Osteoblast (primary cell): ENCODE measurements at regions not wholly inside any gene's neighbourhood (a gene's known extent, or its start where the extent isn't known, plus 50 kb on each side); places are given as distances from the start of the nearest gene placed in this dataset.
A peak's percentile ranks its signal among the peaks of the same experiment; 100 is the strongest.

Source experiments
- DNase-seq: peaks from one replicate; pipeline ENCODE4 v3.0.0; 2011; ENCODE audit warnings: low spot score, mixed read lengths; ENCODE audit not compliant: insufficient read length; ENCODE audit errors: missing footprints
- H2AFZ ChIP-seq: 2 replicates; pipeline ENCODE4 v1.6.0; 2011; ENCODE audit warnings: mild to moderate bottlenecking, low read length
- H3K27ac ChIP-seq: 2 replicates; pipeline ENCODE4 v1.5.1; 2011; ENCODE audit warnings: mild to moderate bottlenecking, low read depth, low read length, moderate library complexity
- H3K27me3 ChIP-seq: 2 replicates; pipeline ENCODE4 v1.6.0; 2012; ENCODE audit warnings: mild to moderate bottlenecking, control low read depth, inconsistent platforms, low read length, moderate library complexity; ENCODE audit not compliant: insufficient read depth
- H3K36me3 ChIP-seq: 2 replicates; pipeline ENCODE4 v1.5.1; 2011; ENCODE audit warnings: mild to moderate bottlenecking, low read length, control low read depth, moderate library complexity; ENCODE audit not compliant: insufficient read depth
- H3K4me1 ChIP-seq: 2 replicates; pipeline ENCODE4 v1.5.1; 2011; ENCODE audit warnings: mild to moderate bottlenecking, low read length, control low read depth, moderate library complexity; ENCODE audit not compliant: insufficient read depth
- H3K4me2 ChIP-seq: 2 replicates; pipeline ENCODE4 v1.6.0; 2011; ENCODE audit warnings: mild to moderate bottlenecking, low read length; ENCODE audit not compliant: insufficient read depth
- H3K4me3 ChIP-seq: fragments of 200-600 bp; sonication (generic); 3 replicates; pipeline ENCODE4 v1.5.1; 2012; ENCODE audit warnings: mild to moderate bottlenecking, low read length, inconsistent platforms; ENCODE audit not compliant: insufficient read depth
- H3K79me2 ChIP-seq: 2 replicates; pipeline ENCODE4 v1.6.0; 2012; ENCODE audit warnings: mild to moderate bottlenecking, low read length, control low read depth, inconsistent platforms; ENCODE audit not compliant: insufficient read depth
- H3K9me3 ChIP-seq: 2 replicates; pipeline ENCODE4 v1.5.1; 2011; ENCODE audit warnings: low read depth, low read length, control low read depth
- H4K20me1 ChIP-seq: 2 replicates; pipeline ENCODE4 v1.6.0; 2012; ENCODE audit warnings: mild to moderate bottlenecking, low read length, control low read depth; ENCODE audit not compliant: insufficient read depth
- TF ChIP-seq, protein P1 (sequence below): IDR thresholded peaks from 2 replicates; pipeline ENCODE4 v1.5.1; 2011; ENCODE audit warnings: mild to moderate bottlenecking, low read depth, low read length, moderate library complexity; ENCODE audit errors: extremely low read depth

DNA sequence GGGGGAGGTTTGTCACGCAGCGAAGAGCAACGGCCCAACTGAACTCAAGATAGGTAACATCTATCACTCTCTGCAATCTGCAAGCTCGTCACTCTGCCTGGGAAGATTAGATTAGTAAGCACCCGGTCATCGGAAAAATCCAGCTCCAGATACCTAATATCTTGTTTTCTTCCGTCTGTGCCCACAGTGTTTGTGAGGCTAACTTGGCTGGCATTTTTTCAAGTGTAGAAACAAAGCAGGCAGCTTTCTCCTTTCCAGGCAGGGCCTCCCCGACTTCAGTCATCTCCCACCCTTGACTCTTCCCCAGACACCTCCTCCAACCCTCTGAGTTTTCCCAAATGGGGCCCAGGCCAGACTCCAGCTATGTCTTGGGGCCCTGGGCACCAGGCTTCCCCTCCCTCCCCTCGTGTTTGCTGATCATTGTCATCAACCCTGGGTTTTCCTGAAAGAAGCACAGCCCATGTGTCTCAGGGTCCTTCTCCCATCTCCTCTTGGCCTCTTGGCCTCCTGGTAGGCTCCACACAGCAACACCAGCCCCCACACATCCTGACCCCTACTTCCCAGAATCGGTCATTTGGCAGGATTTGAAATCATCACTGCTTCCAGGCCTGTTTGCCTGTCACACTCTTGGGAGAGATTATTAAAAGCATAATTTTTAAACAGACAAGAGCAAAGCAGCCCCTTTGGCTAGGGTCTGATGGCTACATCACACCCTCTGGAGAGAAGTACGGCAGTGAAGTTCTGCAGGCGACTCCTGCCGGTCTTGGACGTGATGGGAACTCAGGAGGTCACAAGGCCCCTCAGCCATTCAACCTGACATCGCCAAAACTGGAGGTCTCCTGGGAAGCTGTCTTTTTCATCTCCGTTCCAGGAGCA is 144.9 kb upstream of the ID2 start:
- H3K27me3 ChIP-seq: no peaks in the 10 kb centered on the region
- no peak overlapping the region for H3K4me3 ChIP-seq
- no peak overlapping the region for H3K27ac ChIP-seq
- peak; percentile 57 for DNase-seq
- no peak overlapping the region for H2AFZ ChIP-seq
- peaks cover 12% of the 10 kb centered on the region for H3K4me1 ChIP-seq
- no peaks in the 10 kb centered on the region for H4K20me1 ChIP-seq
- no peaks in the 10 kb centered on the region for H3K79me2 ChIP-seq
- peaks cover 3% of the 10 kb centered on the region for H3K9me3 ChIP-seq
- TF ChIP-seq, protein P1, sequence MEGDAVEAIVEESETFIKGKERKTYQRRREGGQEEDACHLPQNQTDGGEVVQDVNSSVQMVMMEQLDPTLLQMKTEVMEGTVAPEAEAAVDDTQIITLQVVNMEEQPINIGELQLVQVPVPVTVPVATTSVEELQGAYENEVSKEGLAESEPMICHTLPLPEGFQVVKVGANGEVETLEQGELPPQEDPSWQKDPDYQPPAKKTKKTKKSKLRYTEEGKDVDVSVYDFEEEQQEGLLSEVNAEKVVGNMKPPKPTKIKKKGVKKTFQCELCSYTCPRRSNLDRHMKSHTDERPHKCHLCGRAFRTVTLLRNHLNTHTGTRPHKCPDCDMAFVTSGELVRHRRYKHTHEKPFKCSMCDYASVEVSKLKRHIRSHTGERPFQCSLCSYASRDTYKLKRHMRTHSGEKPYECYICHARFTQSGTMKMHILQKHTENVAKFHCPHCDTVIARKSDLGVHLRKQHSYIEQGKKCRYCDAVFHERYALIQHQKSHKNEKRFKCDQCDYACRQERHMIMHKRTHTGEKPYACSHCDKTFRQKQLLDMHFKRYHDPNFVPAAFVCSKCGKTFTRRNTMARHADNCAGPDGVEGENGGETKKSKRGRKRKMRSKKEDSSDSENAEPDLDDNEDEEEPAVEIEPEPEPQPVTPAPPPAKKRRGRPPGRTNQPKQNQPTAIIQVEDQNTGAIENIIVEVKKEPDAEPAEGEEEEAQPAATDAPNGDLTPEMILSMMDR: no peak
- no peaks in the 10 kb centered on the region for H3K36me3 ChIP-seq
- no peak overlapping the region for H3K4me2 ChIP-seq

GRCh38 chr2:8537562-8538155 is 144.2 kb upstream of the ID2 start:
- Histone ChIP-seq H3K27me3 (no peaks in the 10 kb centered on the region), H3K4me2 (no peak overlapping the region), H3K79me2 (no peaks in the 10 kb centered on the region), H3K36me3 (no peaks in the 10 kb centered on the region), H3K27ac (no peak overlapping the region), H3K9me3 (no peaks in the 10 kb centered on the region), H2AFZ (no peak overlapping the region), H3K4me1 (peaks cover 12% of the 10 kb centered on the region), H4K20me1 (no peaks in the 10 kb centered on the region), H3K4me3 (no peak overlapping the region)
- no peak for DNase-seq
- TF ChIP-seq, protein P1: no peak

DNA sequence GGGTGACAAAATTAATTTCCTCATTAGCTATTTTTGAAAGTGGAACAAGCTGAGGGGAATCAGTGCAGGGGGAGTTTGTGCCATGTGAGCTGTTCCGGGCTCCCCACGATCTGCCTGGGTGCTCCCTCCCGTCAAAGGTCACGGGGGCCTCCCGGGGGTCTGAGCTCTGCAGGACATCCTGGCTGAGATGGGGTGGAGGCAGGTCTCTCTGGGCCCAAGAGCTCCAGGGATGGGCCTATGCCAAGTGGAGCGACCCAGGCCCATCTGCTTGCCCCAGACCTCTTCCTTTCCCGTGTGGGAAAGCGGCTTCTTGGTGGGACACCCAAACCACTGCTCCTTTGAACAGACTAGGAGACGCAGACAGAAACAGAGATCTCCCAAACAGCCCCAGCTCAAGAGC is 143.3 kb upstream of the ID2 start:
- no peak overlapping the region for H2AFZ ChIP-seq
- DNase-seq: no peak

More for the DNA sequence above, 143.3 kb upstream of the ID2 start:
- no peaks in the 10 kb centered on the region for H4K20me1 ChIP-seq
- no peaks in the 10 kb centered on the region for H3K79me2 ChIP-seq
- no peak overlapping the region for H3K4me2 ChIP-seq
- no peak overlapping the region for H3K27ac ChIP-seq
- no peak overlapping the region for H3K4me3 ChIP-seq
- H3K36me3 ChIP-seq: no peaks in the 10 kb centered on the region
- H3K4me1 ChIP-seq: peaks cover 19% of the 10 kb centered on the region
- TF ChIP-seq, protein P1: no peak
- H3K9me3 ChIP-seq: no peaks in the 10 kb centered on the region
- no peaks in the 10 kb centered on the region for H3K27me3 ChIP-seq
